NCI-H82 treated with DMSO at 0.1 percent for 48 hours (cell line): ENCODE measurements at regions not wholly inside any gene's neighbourhood (a gene's known extent, or its start where the extent isn't known, plus 50 kb on each side); places are given as distances from the start of the nearest gene placed in this dataset.

ENCODE experiments used
- DNase-seq: peaks from one replicate; lab custom pipeline; 2025; ENCODE audit not compliant: unreplicated experiment; lab: John Stamatoyannopoulos, UW

DNA sequence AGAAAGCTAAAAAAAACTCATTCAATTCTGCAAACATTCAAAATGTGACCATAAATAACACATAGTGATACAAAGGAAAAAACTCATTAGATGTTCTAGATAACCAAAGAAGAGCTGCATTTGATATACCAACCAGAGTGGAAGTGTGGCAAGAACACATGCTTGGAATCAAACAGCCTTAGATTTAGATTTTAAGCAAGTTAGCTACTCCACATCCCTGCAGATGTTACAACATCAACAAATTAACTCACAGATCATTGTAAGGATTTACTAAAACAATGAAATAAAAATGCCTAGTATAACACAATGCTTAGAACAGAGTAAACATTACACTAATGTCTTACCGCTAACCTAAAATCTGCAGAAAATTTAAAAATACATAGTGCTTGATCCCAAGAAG is 114.0 kb upstream of the AKIP1 start:
- no peak for DNase-seq

DNA sequence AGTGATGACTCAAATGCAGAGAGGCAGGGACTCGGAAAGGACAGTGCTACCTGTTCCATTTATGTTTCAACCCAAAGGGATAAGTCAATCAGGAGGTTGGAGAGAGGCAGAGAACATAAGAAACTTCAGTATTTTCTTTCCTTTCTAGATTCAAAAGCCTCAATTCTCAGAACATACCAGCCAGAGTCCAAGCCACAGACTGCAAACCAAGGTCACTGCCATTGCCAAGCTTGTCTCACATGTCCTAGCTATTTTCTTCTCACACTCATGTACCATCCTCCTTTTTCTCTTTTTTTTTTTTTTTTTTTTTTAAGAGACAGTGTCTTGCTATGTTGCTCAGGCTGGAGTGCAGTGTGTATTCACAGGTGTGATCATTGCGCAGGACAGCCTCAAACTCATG is 111.7 kb upstream of the AKIP1 start:
- DNase-seq, result no peak

DNA sequence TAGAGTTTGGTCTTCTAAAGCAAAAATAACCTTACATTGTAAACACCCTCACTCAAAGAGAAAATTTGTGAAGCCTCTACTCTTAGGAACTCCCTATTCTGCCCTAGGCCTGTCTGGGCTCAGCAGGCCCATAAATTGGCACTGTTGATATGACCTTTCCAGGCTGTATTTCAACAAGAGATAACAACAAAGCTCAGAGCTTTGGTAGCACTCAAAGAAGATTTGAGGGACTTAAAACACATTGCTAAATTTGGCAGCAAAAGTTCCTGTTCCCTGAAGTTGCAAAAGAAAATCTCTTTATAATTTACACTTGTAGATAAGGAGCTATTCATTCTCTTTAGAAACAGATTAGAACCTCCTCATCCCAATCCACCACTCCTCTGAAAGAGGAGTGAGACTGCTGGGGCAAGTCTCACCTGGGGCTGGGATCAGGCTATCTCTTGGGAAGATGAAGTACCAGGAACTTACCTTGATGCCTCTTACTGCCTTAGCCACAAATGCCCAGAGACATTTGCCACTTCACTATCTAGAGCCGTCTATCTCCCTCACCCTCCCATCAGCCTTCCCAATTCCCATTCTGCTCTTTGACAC is 110.4 kb upstream of the AKIP1 start:
- no peak for DNase-seq

DNA sequence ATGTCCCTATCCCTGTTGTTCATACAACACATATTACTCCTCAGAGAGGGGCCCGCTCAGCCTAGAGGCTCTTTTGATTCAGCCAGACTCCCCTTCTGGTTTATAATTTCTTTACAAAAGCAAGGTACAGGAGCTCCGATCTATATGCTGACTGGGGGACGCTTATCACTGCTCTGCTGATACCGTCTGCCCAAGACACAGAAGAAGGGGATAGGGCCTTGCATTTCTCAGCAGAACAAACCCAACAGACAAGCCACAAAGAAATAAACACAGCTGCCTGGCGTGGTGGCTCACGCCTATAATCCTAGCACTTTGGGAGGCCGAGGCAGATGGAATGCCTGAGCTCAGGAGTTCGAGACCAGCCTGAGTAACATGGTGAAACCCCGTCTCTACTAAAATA is 109.9 kb upstream of the AKIP1 start:
- DNase-seq, result no peak

DNA sequence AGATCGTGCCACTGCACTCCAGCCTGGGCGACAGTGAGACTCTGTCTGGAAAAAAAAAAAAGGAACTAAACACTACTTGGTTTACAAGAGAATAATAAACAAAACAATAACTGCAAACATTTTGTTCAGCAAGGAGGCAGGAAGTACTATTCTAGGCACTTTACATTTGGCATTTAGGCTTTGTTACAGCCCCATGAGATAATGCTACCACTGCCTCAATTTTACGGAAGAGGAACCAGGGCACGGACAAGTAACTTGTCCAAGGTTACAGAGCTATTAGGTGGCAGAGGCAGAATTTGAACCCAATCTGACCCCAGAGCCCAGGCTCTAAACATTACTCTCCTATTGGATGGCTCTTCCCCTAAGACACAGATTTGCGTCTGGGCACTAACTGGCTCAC is 108.7 kb upstream of the AKIP1 start:
- DNase-seq, result no peak

DNA sequence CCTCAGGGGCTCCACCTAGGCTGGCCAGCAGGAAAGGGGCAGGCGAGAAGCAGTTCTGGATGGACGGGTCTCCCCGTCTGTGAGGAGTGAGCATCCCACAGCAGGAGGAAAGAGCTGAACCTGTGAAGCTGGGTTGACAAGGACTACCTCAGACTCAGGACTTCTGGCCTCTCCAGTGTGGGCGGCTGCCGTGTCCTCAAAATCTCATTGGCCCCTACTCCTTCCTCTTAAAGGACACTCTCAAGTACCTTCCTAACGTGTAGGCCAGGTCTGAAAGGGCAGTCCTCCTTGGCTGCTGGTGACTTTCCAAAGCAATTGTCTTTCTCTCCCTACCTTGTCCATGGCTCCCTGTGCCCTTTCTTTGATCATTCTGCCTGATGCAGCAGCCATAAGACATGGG is 107.0 kb upstream of the AKIP1 start:
- no peak for DNase-seq

DNA sequence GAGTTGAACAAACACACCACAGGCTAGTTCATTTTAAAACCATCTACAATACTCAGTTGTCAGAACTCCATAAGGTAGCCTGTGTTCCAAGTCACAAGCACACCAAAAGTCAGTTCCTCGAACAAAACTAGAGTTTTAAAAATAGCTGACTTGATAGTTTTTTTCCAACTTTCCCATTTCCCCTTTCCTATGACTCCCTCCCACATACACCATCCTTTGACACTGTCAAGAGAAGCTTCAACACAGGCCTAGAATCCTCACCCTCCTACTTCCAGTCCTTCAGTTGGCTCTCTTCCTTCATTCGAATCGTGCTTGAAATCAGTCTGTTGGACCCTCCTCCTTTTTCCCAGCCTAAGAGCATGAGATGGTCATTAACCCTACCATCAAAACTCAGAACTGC is 105.7 kb upstream of the AKIP1 start:
- no peak for DNase-seq

DNA sequence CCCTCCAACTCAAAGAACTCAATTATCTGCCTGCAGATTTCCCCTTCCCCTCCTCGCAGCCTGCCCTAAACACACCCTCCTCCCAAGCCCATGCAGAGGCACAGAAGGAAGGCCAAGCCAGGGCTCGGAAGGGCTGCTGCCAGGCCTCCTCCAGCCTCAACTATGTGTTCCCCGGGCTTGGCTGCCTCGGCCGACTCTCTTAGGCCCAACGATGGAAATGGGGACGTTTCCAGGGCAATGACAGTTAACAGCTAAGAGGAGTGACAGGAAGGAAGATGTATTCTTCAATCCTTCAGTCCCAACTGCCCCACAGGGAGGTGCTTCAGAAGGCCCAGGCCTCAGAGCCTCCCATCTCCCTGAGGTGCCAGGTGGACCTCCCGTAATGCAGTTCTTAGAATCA is 104.0 kb upstream of the AKIP1 start:
- DNase-seq, result no peak

DNA sequence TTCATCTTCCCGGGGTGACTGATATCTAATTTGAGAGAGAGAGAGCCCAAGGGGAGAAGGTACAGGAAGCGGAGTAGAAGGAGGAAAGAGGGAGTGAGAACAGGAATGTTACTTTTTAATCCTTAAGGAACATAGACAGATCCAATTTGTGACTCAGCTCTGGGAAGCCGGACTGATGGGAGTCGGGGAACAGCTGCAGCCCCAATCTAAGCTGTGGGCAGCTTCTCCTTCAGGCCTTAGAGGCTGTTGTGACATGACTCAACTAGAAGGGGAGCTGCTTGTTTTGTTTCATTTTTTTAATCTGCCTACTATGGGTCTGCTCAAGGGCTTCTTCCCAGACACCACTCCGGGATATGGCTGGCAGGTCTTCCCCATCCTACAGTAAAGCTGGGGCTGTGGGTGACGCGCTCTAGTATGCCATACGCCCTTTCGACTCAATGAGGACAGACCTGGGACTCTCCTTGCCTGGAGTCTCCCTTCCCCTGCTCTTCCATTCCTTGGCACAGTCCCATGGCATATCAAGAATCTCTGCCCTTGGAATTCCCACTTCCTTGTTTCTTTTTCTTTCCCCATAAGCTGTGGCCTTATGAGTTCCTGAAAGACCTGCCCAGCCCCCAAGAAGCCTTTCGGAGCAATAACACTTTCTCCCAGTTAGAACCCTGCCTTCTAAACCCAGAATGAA is 103.3 kb upstream of the AKIP1 start:
- peak; percentile 78 for DNase-seq

DNA sequence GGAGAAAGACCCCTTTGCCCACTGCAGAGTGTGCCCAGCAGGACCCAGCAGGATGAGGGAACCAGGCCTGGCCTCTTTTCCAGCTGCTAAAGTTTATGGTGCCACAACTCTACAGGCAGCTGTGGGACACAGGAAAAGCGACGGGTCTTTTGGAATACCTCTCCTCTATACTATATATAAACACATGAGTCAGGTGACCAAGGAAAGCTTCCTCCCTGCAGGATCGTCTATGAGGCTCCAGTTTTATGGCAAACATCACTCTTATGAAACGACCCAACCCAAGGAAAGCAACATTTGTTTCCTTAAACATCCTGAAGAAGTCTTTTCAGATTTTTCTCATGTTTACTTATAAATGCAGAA is 102.8 kb upstream of the AKIP1 start:
- no peak for DNase-seq

DNA sequence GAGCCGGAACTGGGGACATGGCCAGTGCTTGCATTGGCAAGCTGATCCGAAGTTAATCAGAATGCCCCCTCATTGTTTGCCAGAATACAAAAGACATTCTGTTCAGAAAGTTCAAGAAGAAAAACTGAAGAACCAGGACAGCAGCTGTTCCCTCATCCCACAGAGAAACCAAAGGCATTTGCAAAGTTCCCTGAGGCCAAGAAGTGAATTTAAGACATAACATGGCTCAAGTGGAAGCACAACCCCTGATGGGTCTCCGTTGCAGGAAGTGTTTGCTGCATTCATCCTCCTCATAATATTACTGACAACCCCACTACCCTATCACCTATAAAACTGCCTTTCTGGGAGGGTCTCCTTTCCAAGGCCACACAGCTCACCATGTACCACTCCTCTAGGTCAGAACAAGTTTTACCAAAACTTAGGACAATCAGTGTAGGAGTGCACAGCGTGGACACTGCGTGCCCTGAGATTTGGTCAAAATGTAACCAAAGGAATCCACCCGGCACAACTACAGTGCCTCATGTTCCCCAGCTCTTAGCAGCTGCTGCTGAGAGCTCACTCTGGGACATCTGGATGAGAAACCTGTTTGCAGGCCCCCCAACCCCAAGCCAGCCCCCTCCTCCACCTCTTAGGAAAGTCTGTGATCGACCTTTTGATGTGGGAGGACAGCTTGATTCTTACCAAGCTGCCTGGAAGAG is 101.6 kb upstream of the AKIP1 start:
- no peak for DNase-seq

DNA sequence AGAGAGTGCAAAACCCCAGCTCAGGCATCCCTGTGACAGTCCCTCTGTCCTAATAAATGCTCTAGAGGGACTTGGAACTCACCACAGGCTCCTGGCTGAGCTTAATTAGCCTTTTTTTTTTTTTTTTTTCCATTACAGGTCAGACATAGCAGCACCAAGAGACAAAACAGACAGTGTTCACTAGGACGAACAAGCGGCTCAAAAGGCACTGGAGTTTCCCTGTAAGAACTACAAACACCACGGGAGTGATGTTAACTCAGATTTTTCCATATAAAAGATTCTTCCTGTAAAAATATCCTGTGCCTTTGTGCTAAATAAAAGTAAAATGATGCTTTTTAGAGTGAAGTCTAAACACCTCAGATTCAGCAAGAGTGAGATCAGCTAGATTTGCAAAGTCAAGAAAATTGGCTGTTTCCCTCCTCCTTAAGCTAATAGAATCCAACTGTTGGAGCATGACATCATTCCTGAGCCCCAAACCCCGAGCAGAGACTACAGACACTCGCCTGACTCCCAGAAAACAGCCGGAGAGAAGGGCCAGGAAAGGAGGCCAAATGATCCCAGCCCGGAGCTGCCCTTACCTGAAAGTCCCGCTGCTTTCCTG is 101.0 kb upstream of the AKIP1 start:
- no peak for DNase-seq

DNA sequence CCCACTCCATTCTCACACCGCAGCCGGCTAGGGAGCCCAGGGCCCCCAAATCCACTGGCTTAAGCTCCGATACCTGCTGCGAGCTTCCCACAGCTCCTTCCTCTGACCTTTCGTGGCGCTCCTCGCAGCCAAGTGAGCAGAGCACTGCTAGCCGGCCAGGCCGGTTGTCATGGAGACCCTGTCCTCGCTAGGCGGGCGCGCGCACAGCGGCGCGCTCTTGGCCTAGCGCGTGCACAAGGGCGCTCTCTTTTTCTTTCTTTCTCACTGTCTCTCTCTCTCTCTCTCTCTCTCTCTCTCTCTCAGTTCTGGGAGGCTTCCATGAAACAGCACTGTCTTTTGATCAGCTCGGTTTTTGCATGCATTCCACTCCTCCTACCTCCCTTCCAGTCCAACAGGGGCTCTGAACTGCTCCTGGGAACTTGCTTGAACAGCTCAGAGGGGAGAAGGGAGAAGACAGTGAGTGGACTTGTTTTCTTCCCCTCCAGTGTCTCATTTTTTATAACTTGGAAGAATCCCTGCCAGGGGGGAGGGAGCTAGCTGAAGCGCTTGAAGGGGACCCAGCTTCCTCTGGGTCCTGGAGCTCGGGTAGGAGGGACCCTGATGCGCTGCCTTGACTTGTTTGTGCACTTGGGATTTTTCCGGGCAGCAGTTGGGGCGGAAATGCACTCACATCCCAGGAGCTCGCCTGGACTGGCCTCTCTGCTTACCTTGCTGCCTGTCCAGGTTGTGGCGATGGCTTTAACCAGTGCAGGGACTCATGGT is 100.3 kb upstream of the AKIP1 start:
- peak; percentile 24 for DNase-seq

DNA sequence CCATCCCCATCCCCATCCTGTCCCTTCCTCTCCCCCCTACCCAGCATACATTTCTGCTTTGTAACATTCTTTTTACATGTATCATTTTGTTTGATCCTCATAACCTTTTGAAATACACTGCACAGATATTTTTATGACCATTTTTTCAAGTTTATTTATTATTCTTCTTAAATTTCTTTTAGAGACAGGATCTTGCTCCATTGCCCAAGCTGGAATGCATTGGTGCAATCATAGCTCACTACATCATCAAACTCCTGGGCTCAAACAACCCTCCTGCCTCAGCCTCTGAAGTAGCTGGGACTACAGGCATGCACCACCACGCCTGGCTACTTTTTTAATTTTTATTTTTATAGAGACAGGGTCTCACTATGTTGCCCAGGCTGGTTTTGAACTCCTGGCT is 99.4 kb upstream of the AKIP1 start:
- no peak for DNase-seq

DNA sequence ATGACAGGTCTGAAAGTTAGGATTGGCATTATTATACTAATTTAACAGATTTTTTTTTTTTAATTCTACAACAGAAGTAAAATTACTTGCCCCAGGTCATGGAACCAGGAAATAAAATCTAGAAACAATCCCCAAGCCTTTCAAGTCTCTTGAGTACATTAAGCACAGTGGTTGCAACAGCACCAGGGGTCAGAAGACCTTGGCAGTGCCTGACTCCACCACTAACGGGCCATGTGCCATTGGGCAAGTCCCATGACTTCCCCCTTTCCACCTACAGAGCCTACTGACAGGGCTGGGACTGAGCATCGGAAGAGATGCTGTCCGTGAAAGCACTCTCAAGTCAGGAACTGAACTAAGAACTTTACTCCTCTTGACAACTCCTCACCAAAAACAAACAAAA is 98.6 kb upstream of the AKIP1 start:
- no peak for DNase-seq

DNA sequence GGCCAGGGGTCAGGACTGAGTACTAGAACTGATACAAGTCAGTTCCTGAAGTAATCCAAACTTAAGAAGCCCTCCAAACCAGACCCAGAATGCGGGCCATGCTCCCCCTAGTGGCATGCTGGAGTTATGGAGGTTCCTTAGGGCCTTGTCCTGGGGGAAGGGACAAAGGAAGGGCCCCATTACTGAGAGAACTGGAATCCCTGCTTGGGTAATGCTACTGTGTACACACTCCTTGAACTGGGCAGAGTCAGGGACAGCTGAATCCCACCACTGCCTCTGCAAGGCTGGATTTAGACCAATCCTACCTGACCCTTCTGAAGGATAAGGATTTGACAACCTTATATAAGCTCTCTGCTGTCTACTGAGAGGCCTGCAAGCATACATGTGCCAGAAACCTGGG is 97.3 kb upstream of the AKIP1 start:
- DNase-seq, result peak; percentile 69

DNA sequence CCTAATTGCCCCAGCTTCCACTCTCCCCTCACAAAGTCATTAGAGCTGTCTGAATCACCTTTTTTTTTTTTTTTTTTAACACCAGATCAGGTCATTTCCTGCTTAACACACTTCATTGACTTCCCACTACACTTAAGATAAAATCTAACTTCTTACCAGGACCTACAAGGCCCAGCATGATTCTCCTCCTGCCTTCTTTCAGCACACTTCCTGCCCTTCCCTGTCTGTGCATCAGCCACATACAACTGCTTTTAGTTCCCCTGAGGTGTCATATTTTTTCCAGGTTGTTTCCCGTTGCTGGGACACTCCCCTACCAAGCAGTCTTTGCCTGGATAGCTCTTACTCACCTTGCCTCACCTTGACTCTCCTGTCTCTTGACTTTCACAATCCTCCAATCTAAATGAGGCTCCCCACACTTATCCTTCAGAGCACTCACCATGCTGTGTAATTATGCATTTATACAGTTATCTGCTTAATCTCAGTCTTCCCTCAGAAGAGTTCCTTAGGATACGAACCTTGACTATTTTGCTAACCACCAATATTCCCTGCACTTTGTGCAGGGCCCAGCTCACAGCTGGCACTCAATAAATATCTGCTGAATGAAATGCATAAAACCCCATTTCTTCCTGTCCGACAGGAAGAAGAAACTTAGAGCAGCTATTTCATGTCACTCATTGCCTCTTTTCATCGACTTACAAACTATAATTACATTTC is 96.6 kb upstream of the AKIP1 start:
- no peak for DNase-seq

DNA sequence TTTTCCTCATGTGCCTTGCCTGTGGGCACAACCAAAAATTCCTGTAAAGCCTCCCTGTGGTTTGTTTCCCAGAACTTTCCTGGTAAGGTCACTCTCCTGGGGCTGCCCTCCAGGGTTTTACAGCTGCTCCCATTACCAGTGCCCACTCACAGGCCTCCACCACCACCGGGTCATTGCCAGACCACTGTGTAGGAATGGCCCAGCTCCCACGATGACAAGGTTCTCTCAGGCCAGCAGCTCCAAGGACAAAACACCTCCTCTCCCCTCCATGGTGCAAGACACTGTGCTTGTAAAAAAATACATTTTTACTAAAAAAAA is 96.1 kb upstream of the AKIP1 start:
- no peak for DNase-seq

DNA sequence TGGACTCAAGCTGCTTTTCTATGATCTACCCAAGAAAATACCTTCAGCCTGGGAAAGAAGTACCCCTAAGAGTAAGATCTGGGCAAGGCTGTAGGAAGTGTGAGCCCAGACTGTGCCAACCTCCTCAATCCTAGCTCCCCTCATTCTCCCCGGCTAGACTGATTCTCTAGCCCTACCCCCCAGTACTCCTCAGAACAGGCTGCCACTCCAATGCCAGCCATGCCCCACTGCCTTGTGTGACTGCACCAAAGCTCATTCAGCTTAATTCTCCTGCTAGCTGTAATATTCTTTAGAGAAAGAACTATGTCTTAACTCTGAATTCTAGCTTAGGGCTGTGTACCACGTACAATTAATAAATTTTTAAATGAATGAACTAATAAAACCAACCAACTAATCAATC is 92.6 kb upstream of the AKIP1 start:
- no peak for DNase-seq

DNA sequence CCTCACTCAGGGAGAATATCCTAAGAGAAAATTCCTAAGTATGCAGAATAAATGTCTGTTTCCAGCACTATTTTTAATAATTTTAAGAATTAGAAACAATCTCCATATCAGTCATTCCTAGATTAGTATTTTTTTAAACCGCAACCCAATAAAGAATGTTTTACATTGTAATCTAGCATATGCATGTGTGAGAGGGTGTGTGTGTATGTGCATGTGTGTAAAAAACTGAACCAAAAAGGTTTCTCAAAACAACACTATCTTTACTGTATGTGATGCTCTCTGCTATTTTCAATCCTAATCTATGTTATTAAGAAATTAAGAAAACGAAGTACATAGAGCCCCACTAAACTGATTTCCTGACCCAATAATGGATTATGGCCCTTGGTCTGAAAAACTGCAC is 90.6 kb upstream of the AKIP1 start:
- no peak for DNase-seq

DNA sequence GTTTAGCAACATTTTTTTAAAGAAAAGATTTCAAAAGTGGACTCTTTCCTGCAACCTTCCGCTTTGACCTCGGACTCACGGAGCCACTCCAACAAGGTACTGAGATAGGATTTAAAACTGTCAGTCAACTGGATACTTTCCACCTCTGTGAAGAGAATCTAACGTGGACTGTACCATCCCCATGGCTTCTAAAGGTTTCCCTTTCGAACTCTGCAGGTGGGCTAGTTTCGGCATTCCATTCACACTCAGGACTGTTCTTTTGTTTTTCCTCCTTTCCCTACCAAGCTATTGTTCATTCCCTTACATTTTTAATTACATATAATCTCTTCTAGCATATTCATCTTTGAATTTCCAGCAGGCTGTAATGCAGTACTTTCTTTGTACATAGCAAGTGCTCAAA is 88.5 kb upstream of the AKIP1 start:
- no peak for DNase-seq
